Liver (tissue), 8 donors: ENCODE measurements at regions not wholly inside any gene's neighbourhood (a gene's known extent, or its start where the extent isn't known, plus 50 kb on each side); places are given as distances from the start of the nearest gene placed in this dataset.

Experiments
- DNase-seq: peaks from one replicate; pipeline ENCODE4 v3.0.0-alpha.2; 2017; ENCODE audit warnings: low spot score
- H3K27ac ChIP-seq, 2 donors: one replicate each; pipeline ENCODE4 v1.7.0; 2013; ENCODE audit warnings: inconsistent platforms in 2 of 2, low read length in 2 of 2, control low read depth in 1 of 2, low read depth in 1 of 2, mild to moderate bottlenecking in 1 of 2
- H3K27me3 ChIP-seq, 4 donors: one replicate each; pipeline versions ENCODE4 v1.6.1 to v1.7.0; 2013; ENCODE audit warnings: low read length in 3 of 4, inconsistent platforms in 1 of 4, mild to moderate bottlenecking in 1 of 4, moderate library complexity in 1 of 4; ENCODE audit not compliant: control insufficient read depth in 4 of 4, insufficient read depth in 4 of 4
- H3K36me3 ChIP-seq, 4 donors: one replicate each; pipeline versions ENCODE4 v1.6.1 to v1.7.0; 2013; ENCODE audit warnings: low read length in 3 of 4, mild to moderate bottlenecking in 3 of 4, low read depth in 1 of 4, moderate library complexity in 1 of 4; ENCODE audit not compliant: control insufficient read depth in 4 of 4, insufficient read depth in 3 of 4
- H3K4me1 ChIP-seq, 4 donors: one replicate each; pipeline versions ENCODE4 v1.6.1 to v1.7.0; 2013; ENCODE audit warnings: low read length in 3 of 4, mild to moderate bottlenecking in 3 of 4, moderate library complexity in 1 of 4; ENCODE audit not compliant: control insufficient read depth in 4 of 4, insufficient read depth in 4 of 4
- H3K4me3 ChIP-seq, 3 donors: one replicate each; pipeline versions ENCODE4 v1.6.1 to v1.7.0; 2013; ENCODE audit warnings: low read length in 3 of 3, control low read depth in 1 of 3, low read depth in 1 of 3, mild to moderate bottlenecking in 1 of 3
- H3K9ac ChIP-seq, 2 donors: one replicate each; pipeline ENCODE4 v1.7.0; 2013; ENCODE audit warnings: low read length in 2 of 2, mild to moderate bottlenecking in 2 of 2, moderate library complexity in 2 of 2, control low read depth in 1 of 2, low read depth in 1 of 2
- H3K9me3 ChIP-seq, 4 donors: one replicate each; pipeline versions ENCODE4 v1.6.1 to v1.7.0; 2013; ENCODE audit warnings: low read length in 3 of 4; ENCODE audit not compliant: control insufficient read depth in 4 of 4
- ATF3 ChIP-seq: IDR thresholded peaks from 2 replicates; pipeline ENCODE4 v1.6.1; 2016; ENCODE audit warnings: antibody characterized with exemption
- CTCF ChIP-seq: fragments of 150-350 bp; IDR thresholded peaks from 2 replicates; pipeline ENCODE4 v1.5.1; 2017; ENCODE audit warnings: improper control_type of control experiment, low read depth, low read length; ENCODE audit not compliant: missing input control
- EGR1 ChIP-seq, 2 donors: IDR thresholded peaks; 2 replicates each; pipeline ENCODE4 v1.6.1; 2016 to 2018; ENCODE audit warnings: antibody characterized with exemption in 2 of 2, low read depth in 2 of 2
- FOXA1 ChIP-seq: IDR thresholded peaks from 2 replicates; pipeline ENCODE4 v1.6.1; 2016; ENCODE audit warnings: antibody characterized with exemption
- GABPA ChIP-seq, 2 donors: IDR thresholded peaks in 1 of 2; conservative IDR thresholded peaks in 1 of 2; 2 replicates each; pipeline ENCODE4 v1.6.1; 2016; ENCODE audit warnings: antibody characterized with exemption in 2 of 2, mild to moderate bottlenecking in 1 of 2, moderate library complexity in 1 of 2
- HNF4G ChIP-seq: IDR thresholded peaks from 2 replicates; pipeline ENCODE4 v1.6.1; 2016; ENCODE audit warnings: antibody characterized with exemption
- MAX ChIP-seq: IDR thresholded peaks from 2 replicates; pipeline ENCODE4 v1.6.1; 2016; ENCODE audit warnings: antibody characterized with exemption
- NR2F2 ChIP-seq: IDR thresholded peaks from 2 replicates; pipeline ENCODE4 v1.6.1; 2016; ENCODE audit warnings: antibody characterized with exemption
- REST ChIP-seq: IDR thresholded peaks from 2 replicates; pipeline ENCODE4 v1.6.1; 2016; ENCODE audit warnings: antibody characterized with exemption, mild to moderate bottlenecking
- RXRA ChIP-seq, 2 donors: IDR thresholded peaks; 2 replicates each; pipeline ENCODE4 v1.6.1; 2017 to 2018; ENCODE audit warnings: antibody characterized with exemption in 2 of 2, mild to moderate bottlenecking in 1 of 2
- SP1 ChIP-seq: IDR thresholded peaks from 2 replicates; pipeline ENCODE4 v1.6.1; 2018; ENCODE audit warnings: antibody characterized with exemption, mild to moderate bottlenecking
- TAF1 ChIP-seq: conservative IDR thresholded peaks from 2 replicates; pipeline ENCODE4 v1.6.1; 2016; ENCODE audit warnings: antibody characterized with exemption, mild to moderate bottlenecking
- ZBTB33 ChIP-seq: IDR thresholded peaks from 2 replicates; pipeline ENCODE4 v1.6.1; 2016; ENCODE audit warnings: antibody characterized with exemption
- WGBS: extraction: QIAGEN DNeasy Blood & Tissue Kit; methylation state at CpG from one replicate; pipeline ENCODE4 v1.1.7; 2013; 5-methylcytosine and 5-hydroxymethylcytosine counted together
- donor health status: healthy.
- donor health status: healthy.
- donor health status: healthy.
- donor health status: healthy.
- donor health status: healthy.

- H3K27ac ChIP-seq, result no peak overlapping the region
- H3K9ac ChIP-seq, result no peak overlapping the region
- peaks cover 0 to 2% (median 0%) of the 10 kb centered on the region in 4 donors for H3K4me1 ChIP-seq
- 75% methylated on average over 3 of the region's 3 CpGs for WGBS
- peaks cover 0 to 10% (median 2%) of the 10 kb centered on the region in 4 donors for H3K27me3 ChIP-seq
- H3K36me3 ChIP-seq, result no peaks in the 10 kb centered on the region
- DNase-seq, result no peak
- H3K4me3 ChIP-seq, result no peak overlapping the region
- TF ChIP-seq GABPA (IDR thresholded peaks at IDR 0.05 in 1 of 2, conservative IDR thresholded peaks at IDR 0.05 in 1 of 2), result no peak
- no peak for TF ChIP-seq ZBTB33
- TF ChIP-seq FOXA1, result no peak
- no peak for TF ChIP-seq EGR1 (IDR thresholded peaks at IDR 0.05; ENCODE audit: low read depth in 2 of 2)
- TF ChIP-seq SP1, result no peak
- TF ChIP-seq RXRA (IDR thresholded peaks at IDR 0.05), result no peak
- no peak for TF ChIP-seq HNF4G
- TF ChIP-seq REST, result no peak
- TF ChIP-seq NR2F2, result no peak
- no peak for TF ChIP-seq ATF3
- no peak for TF ChIP-seq MAX
- no peak for TF ChIP-seq TAF1
- no peak for TF ChIP-seq CTCF
- H3K9me3 ChIP-seq, result no peaks in the 10 kb centered on the region
These were observed 120.6 kb downstream of the AIPL1 start for GRCh38 chr17:6314311-6314710.

GRCh38 chr17:6313835-6314234 lies 121.1 kb downstream of the AIPL1 start:
- 77% methylated on average over 12 of the region's 12 CpGs for WGBS

More at GRCh38 chr17:6313835-6314234, 121.1 kb downstream of the AIPL1 start:
- H3K27me3 ChIP-seq, result peaks cover 0 to 10% (median 2%) of the 10 kb centered on the region in 4 donors
- TF ChIP-seq FOXA1, result no peak
- no peak for TF ChIP-seq TAF1
- no peak overlapping the region for H3K4me3 ChIP-seq
- H3K36me3 ChIP-seq, result no peaks in the 10 kb centered on the region
- no peak for DNase-seq
- no peaks in the 10 kb centered on the region for H3K9me3 ChIP-seq
- peaks cover 0 to 2% (median 0%) of the 10 kb centered on the region in 4 donors for H3K4me1 ChIP-seq
- no peak overlapping the region for H3K9ac ChIP-seq
- no peak overlapping the region for H3K27ac ChIP-seq
